ENCODE measurements at regions not wholly inside any gene's neighbourhood (a gene's known extent, or its start where the extent isn't known, plus 50 kb on each side); places are given as distances from the start of the nearest gene placed in this dataset.

GRCh38 chr3:145209561-145209960 lies 951.4 kb downstream of the PLOD2 start:
- Histone ChIP-seq H3K4me3 (no peak overlapping the region), H3K27me3 (replicated peaks; ENCODE audit: insufficient read depth) (no peaks in the 10 kb centered on the region), H3K27ac (no peak overlapping the region), H3K9me3 (no peaks in the 10 kb centered on the region), H3K36me3 (no peaks in the 10 kb centered on the region), H3K4me1 (ENCODE audit: control insufficient read depth in 1 of 2, low read depth in 2 of 2) (no peaks in the 10 kb centered on the region)
- ATAC-seq (ENCODE audit: insufficient number of reproducible peaks, low FRiP score, low read depth) (no peak), DNase-seq (ENCODE audit: low spot score) (no peak)
- TF ChIP-seq CTCF (IDR thresholded peaks at IDR 0.05): no peak

- H3K4me3 ChIP-seq: no peak overlapping the region
- no peaks in the 10 kb centered on the region for H3K27me3 ChIP-seq (replicated peaks; ENCODE audit: insufficient read depth)
- H3K4me1 ChIP-seq (ENCODE audit: control insufficient read depth in 1 of 2, low read depth in 2 of 2): no peaks in the 10 kb centered on the region
- no peak overlapping the region for H3K27ac ChIP-seq
- no peaks in the 10 kb centered on the region for H3K36me3 ChIP-seq
- H3K9me3 ChIP-seq: peaks cover 4% of the 10 kb centered on the region
- no peak for DNase-seq (ENCODE audit: low spot score)
- ATAC-seq (ENCODE audit: insufficient number of reproducible peaks, low FRiP score, low read depth): no peak
- no peak for TF ChIP-seq CTCF (IDR thresholded peaks at IDR 0.05)
Observed at GRCh38 chr3:145219355-145220235, 941.4 kb downstream of the PLOD2 start.

GRCh38 chr3:145224886-145225285 lies 936.1 kb downstream of the PLOD2 start:
- H3K27me3 ChIP-seq (replicated peaks; ENCODE audit: insufficient read depth): no peaks in the 10 kb centered on the region
- no peaks in the 10 kb centered on the region for H3K4me1 ChIP-seq (ENCODE audit: control insufficient read depth in 1 of 2, low read depth in 2 of 2)
- no peak for ATAC-seq (ENCODE audit: insufficient number of reproducible peaks, low FRiP score, low read depth)
- peaks cover 4% of the 10 kb centered on the region for H3K9me3 ChIP-seq
- no peak for DNase-seq (ENCODE audit: low spot score)
- H3K4me3 ChIP-seq: no peak overlapping the region
- TF ChIP-seq CTCF (IDR thresholded peaks at IDR 0.05): no peak
- H3K27ac ChIP-seq: no peak overlapping the region
- H3K36me3 ChIP-seq: no peaks in the 10 kb centered on the region

GRCh38 chr3:145243875-145244274 lies 917.1 kb downstream of the PLOD2 start:
- Histone ChIP-seq H3K36me3 (no peaks in the 10 kb centered on the region), H3K4me3 (no peak overlapping the region), H3K9me3 (peaks cover 3% of the 10 kb centered on the region), H3K27me3 (replicated peaks; ENCODE audit: insufficient read depth) (no peaks in the 10 kb centered on the region), H3K27ac (no peak overlapping the region), H3K4me1 (ENCODE audit: control insufficient read depth in 1 of 2, low read depth in 2 of 2) (no peaks in the 10 kb centered on the region)
- no peak for TF ChIP-seq CTCF (IDR thresholded peaks at IDR 0.05)
- ATAC-seq (ENCODE audit: insufficient number of reproducible peaks, low FRiP score, low read depth) (no peak), DNase-seq (ENCODE audit: low spot score) (no peak)

- Histone ChIP-seq H3K27me3 (replicated peaks; ENCODE audit: insufficient read depth) (no peaks in the 10 kb centered on the region), H3K9me3 (peaks cover 6% of the 10 kb centered on the region), H3K4me3 (no peak overlapping the region), H3K4me1 (ENCODE audit: control insufficient read depth in 1 of 2, low read depth in 2 of 2) (no peaks in the 10 kb centered on the region), H3K36me3 (no peaks in the 10 kb centered on the region), H3K27ac (no peak overlapping the region)
- TF ChIP-seq CTCF (IDR thresholded peaks at IDR 0.05): no peak
- no peak for DNase-seq (ENCODE audit: low spot score)
- ATAC-seq (ENCODE audit: insufficient number of reproducible peaks, low FRiP score, low read depth): no peak
Observed at GRCh38 chr3:145244327-145244726, 916.7 kb downstream of the PLOD2 start.
